Endothelial cell of umbilical vein (primary cell): ENCODE measurements at regions not wholly inside any gene's neighbourhood (a gene's known extent, or its start where the extent isn't known, plus 50 kb on each side); places are given as distances from the start of the nearest gene placed in this dataset.

Experiments used
- BruUV-seq: library from RNA; stranded (reverse); fragments of 400-500 nt; replicated peaks from 2 replicates; lab custom pipeline; 2021; lab: Mats Ljungman, UMichigan
- CTCF ChIA-PET: fragments of 300-600, 350-600 bp; sonication (Branson Sonifier 250); formaldehyde crosslinking; loops from one replicate; lab custom pipeline; 2021; ENCODE audit warnings: antibody characterized with exemption, inconsistent platforms; lab: Charles Lee
- POLR2A ChIA-PET: fragments of 300-600, 350-600 bp; sonication (Branson Sonifier 250); formaldehyde crosslinking; loops from one replicate; lab custom pipeline; 2021; ENCODE audit warnings: antibody characterized with exemption, inconsistent platforms; lab: Charles Lee
- DNase-seq: peaks from one replicate; pipeline ENCODE4 v3.0.0-alpha.2; 2011; ENCODE audit warnings: low read depth, low spot score
- FAIRE-seq: peaks from 2 replicates; lab custom pipeline; 2011; peaks lifted over from hg19 to GRCh38; lab: Jason Lieb, UNC
- H2AFZ ChIP-seq: 2 replicates; pipeline ENCODE4 v1.6.0; 2012; ENCODE audit warnings: low read depth, low read length, control low read depth, inconsistent platforms
- H3K27ac ChIP-seq: 2 replicates; pipeline ENCODE4 v1.5.1; 2011; ENCODE audit warnings: low read depth, mild to moderate bottlenecking, control low read depth, low read length, moderate library complexity; ENCODE audit not compliant: insufficient read depth
- H3K27me3 ChIP-seq, 2 experiments: 2 replicates each; pipeline versions ENCODE4 v1.6.0 to v1.6.1; 2011; ENCODE audit warnings: low read length in 2 of 2, mixed read lengths in 1 of 2; ENCODE audit not compliant: control insufficient read depth in 2 of 2, insufficient read depth in 2 of 2
- H3K36me3 ChIP-seq, 2 experiments: 2 replicates in 1 of 2; 3 replicates in 1 of 2; pipeline ENCODE4 v1.5.1; 2011; ENCODE audit warnings: low read length in 2 of 2, mild to moderate bottlenecking in 1 of 2, moderate library complexity in 1 of 2; ENCODE audit not compliant: control insufficient read depth in 2 of 2, insufficient read depth in 2 of 2; ENCODE audit errors: extremely low read depth in 1 of 2
- H3K4me1 ChIP-seq: 3 replicates; pipeline ENCODE4 v1.5.1; 2011; ENCODE audit warnings: mild to moderate bottlenecking, low read length; ENCODE audit not compliant: control insufficient read depth, insufficient read depth; ENCODE audit errors: extremely low read depth
- H3K4me2 ChIP-seq: 2 replicates; pipeline ENCODE4 v1.6.1; 2011; ENCODE audit warnings: low read length, control low read depth, mixed read lengths; ENCODE audit not compliant: insufficient read depth
- H3K4me3 ChIP-seq, 3 experiments: fragments of 200-600 bp in 1 of 3; sonication (generic), shearing (Covaris generic) in 1 of 3; replicated peaks in 1 of 3; 2 replicates each; pipeline ENCODE4 v1.5.1; 2011 to 2016; ENCODE audit warnings: control low read depth in 3 of 3, low read length in 3 of 3, mild to moderate bottlenecking in 2 of 3, inconsistent platforms in 1 of 3, low read depth in 1 of 3, moderate library complexity in 1 of 3; ENCODE audit not compliant: insufficient read depth in 1 of 3
- H3K79me2 ChIP-seq: 2 replicates; pipeline ENCODE4 v1.6.0; 2012; ENCODE audit warnings: low read length, inconsistent platforms; ENCODE audit not compliant: control insufficient read depth, insufficient read depth
- H3K9ac ChIP-seq: replicated peaks from 2 replicates; pipeline ENCODE3; 2011; ENCODE audit warnings: low read length, control low read depth; ENCODE audit not compliant: insufficient read depth; ENCODE audit errors: extremely low read depth
- H3K9me1 ChIP-seq: replicated peaks from 3 replicates; pipeline ENCODE4 v1.6.0; 2011; ENCODE audit warnings: mild to moderate bottlenecking, low read length; ENCODE audit not compliant: control insufficient read depth, insufficient read depth; ENCODE audit errors: extremely low read depth
- H3K9me3 ChIP-seq: replicated peaks from 2 replicates; pipeline ENCODE4 v1.5.1; 2012; ENCODE audit warnings: low read length, inconsistent platforms; ENCODE audit not compliant: control insufficient read depth, insufficient read depth
- H4K20me1 ChIP-seq: replicated peaks from 2 replicates; pipeline ENCODE3; 2011; ENCODE audit warnings: mild to moderate bottlenecking, low read length; ENCODE audit not compliant: control insufficient read depth, insufficient read depth; ENCODE audit errors: extremely low read depth
- EZH2 ChIP-seq: IDR thresholded peaks from 2 replicates; pipeline ENCODE4 v1.6.1; 2012; ENCODE audit warnings: borderline replicate concordance, low read depth, mild to moderate bottlenecking, moderate library complexity, low read length, inconsistent platforms; ENCODE audit not compliant: severe bottlenecking
- FOS ChIP-seq: IDR thresholded peaks from 2 replicates; pipeline ENCODE4 v1.6.1; 2011; ENCODE audit warnings: mild to moderate bottlenecking, low read length, moderate library complexity, borderline replicate concordance; ENCODE audit not compliant: insufficient read depth
- GATA2 ChIP-seq: IDR thresholded peaks from 2 replicates; pipeline ENCODE4 v1.7.0; 2011; ENCODE audit warnings: low read depth, mild to moderate bottlenecking, moderate library complexity, mixed read lengths, low read length; ENCODE audit not compliant: insufficient read length, insufficient read depth
- JUN ChIP-seq: IDR thresholded peaks from 2 replicates; pipeline ENCODE4 v1.6.1; 2011; ENCODE audit warnings: borderline replicate concordance, low read depth; ENCODE audit not compliant: insufficient read length, insufficient read depth
- MAX ChIP-seq: IDR thresholded peaks from 2 replicates; pipeline ENCODE4 v1.6.1; 2011; ENCODE audit not compliant: insufficient read depth, insufficient read length
- MYC ChIP-seq: IDR thresholded peaks from one replicate; pipeline ENCODE4 v1.6.1; 2011; ENCODE audit warnings: mild to moderate bottlenecking, low read depth, low read length
- POLR2A ChIP-seq: IDR thresholded peaks from 2 replicates; pipeline ENCODE4 v1.6.1; 2012; ENCODE audit warnings: low read depth, mild to moderate bottlenecking, control low read depth, low read length
- POLR2AphosphoS5 ChIP-seq: IDR thresholded peaks from 2 replicates; pipeline ENCODE4 v1.6.1; 2012; ENCODE audit warnings: low read depth, mild to moderate bottlenecking, control low read depth, low read length, moderate library complexity; ENCODE audit not compliant: insufficient read depth
- dilution Hi-C: fragments of 300-500 bp; cut with MboI; formaldehyde crosslinking; loops from one replicate; pipeline ENCODE4 v1.15.0; 2019; ENCODE audit warnings: low sequenced_read_pairs; ENCODE audit not compliant: extremely low pct_ligation_motif_present
- intact Hi-C: fragments of 100-400 bp; cut with micrococcal nuclease; formaldehyde crosslinking; loops from one replicate; pipeline ENCODE4 v1.10.0; 2022
- TF ChIP-seq, protein P1 (sequence below), 2 donors: IDR thresholded peaks; 1 replicate in 1 of 2; 2 replicates in 1 of 2; pipeline ENCODE4 v1.5.1; 2011; ENCODE audit warnings: low read length in 2 of 2, mild to moderate bottlenecking in 2 of 2, moderate library complexity in 2 of 2, control low read depth in 1 of 2, inconsistent platforms in 1 of 2, low read depth in 1 of 2; ENCODE audit not compliant: insufficient read depth in 1 of 2; ENCODE audit errors: extremely low read depth in 1 of 2

GRCh38 chr2:63764630-63765029 lies 77.1 kb upstream of the UGP2 start:
- H4K20me1 ChIP-seq, result no peaks in the 10 kb centered on the region
- H3K9me3 ChIP-seq, result no peaks in the 10 kb centered on the region
- no peaks in the 10 kb centered on the region for H3K27me3 ChIP-seq
- no peak overlapping the region for H2AFZ ChIP-seq
- no peaks in the 10 kb centered on the region for H3K79me2 ChIP-seq
- no peak overlapping the region for H3K4me2 ChIP-seq
- no peaks in the 10 kb centered on the region for H3K36me3 ChIP-seq
- no peaks in the 10 kb centered on the region for H3K9me1 ChIP-seq
- TF ChIP-seq GATA2 (no peak), FOS (no peak), POLR2A (no peak), MAX (no peak), JUN (no peak), MYC (no peak), EZH2 (no peak), POLR2AphosphoS5 (no peak)
- TF ChIP-seq, protein P1, sequence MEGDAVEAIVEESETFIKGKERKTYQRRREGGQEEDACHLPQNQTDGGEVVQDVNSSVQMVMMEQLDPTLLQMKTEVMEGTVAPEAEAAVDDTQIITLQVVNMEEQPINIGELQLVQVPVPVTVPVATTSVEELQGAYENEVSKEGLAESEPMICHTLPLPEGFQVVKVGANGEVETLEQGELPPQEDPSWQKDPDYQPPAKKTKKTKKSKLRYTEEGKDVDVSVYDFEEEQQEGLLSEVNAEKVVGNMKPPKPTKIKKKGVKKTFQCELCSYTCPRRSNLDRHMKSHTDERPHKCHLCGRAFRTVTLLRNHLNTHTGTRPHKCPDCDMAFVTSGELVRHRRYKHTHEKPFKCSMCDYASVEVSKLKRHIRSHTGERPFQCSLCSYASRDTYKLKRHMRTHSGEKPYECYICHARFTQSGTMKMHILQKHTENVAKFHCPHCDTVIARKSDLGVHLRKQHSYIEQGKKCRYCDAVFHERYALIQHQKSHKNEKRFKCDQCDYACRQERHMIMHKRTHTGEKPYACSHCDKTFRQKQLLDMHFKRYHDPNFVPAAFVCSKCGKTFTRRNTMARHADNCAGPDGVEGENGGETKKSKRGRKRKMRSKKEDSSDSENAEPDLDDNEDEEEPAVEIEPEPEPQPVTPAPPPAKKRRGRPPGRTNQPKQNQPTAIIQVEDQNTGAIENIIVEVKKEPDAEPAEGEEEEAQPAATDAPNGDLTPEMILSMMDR (IDR thresholded peaks at IDR 0.05; ENCODE audit: extremely low read depth in 1 of 2, insufficient read depth in 1 of 2, low read depth in 1 of 2, low read length in 2 of 2), result no peak
- dilution Hi-C loops (no loop called here), intact Hi-C loops (no loop called here)
- no peak for DNase-seq
- H3K4me3 ChIP-seq, result no peak overlapping the region
- CTCF ChIA-PET, result interaction anchor here (1.3 to 1.5 kb wide), 2 partner anchors 27 to 97 kb away, joined by 3 to 6 read pairs; no protein-coding TSS in a partner anchor
- H3K27ac ChIP-seq, result no peak overlapping the region
- POLR2A ChIA-PET, result no interaction called here
- no TSS peak for BruUV-seq
- H3K4me1 ChIP-seq, result no peaks in the 10 kb centered on the region
- no peak overlapping the region for H3K9ac ChIP-seq
- FAIRE-seq, result no peak
